Kidney (tissue), 13 donors: ENCODE measurements at regions not wholly inside any gene's neighbourhood (a gene's known extent, or its start where the extent isn't known, plus 50 kb on each side); places are given as distances from the start of the nearest gene placed in this dataset.

ENCODE experiments used
- DNase-seq, 5 donors: peaks; one replicate each; pipeline ENCODE4 v3.0.0-alpha.2; 2013 to 2020
- FAIRE-seq: peaks from 2 replicates; lab custom pipeline; 2012; peaks lifted over from hg19 to GRCh38; lab: Jason Lieb, UNC
- H3K27ac ChIP-seq, 2 donors: one replicate each; pipeline ENCODE4 v1.7.0; 2013; ENCODE audit warnings: low read depth in 2 of 2, low read length in 2 of 2, inconsistent platforms in 1 of 2
- H3K27me3 ChIP-seq: one replicate; pipeline ENCODE4 v1.7.1; 2013; ENCODE audit warnings: low read length, inconsistent platforms; ENCODE audit not compliant: control insufficient read depth, insufficient read depth
- H3K36me3 ChIP-seq, 3 donors: one replicate each; pipeline versions ENCODE4 v1.7.0 to v1.7.1; 2013; ENCODE audit warnings: low read length in 3 of 3, control low read depth in 1 of 3, inconsistent platforms in 1 of 3; ENCODE audit not compliant: insufficient read depth in 3 of 3, control insufficient read depth in 2 of 3
- H3K4me1 ChIP-seq, 3 donors: one replicate each; pipeline versions ENCODE4 v1.7.0 to v1.7.1; 2013; ENCODE audit warnings: low read length in 3 of 3, inconsistent platforms in 1 of 3, low read depth in 1 of 3; ENCODE audit not compliant: control insufficient read depth in 2 of 3, insufficient read depth in 2 of 3
- H3K4me3 ChIP-seq, 3 donors: one replicate each; pipeline versions ENCODE4 v1.7.0 to v1.8.1; 2013; ENCODE audit warnings: low read length in 3 of 3, control low read depth in 1 of 3, inconsistent platforms in 1 of 3
- H3K9ac ChIP-seq, 3 donors: one replicate each; pipeline versions ENCODE4 v1.7.0 to v1.7.1; 2013; ENCODE audit warnings: low read length in 3 of 3, control low read depth in 1 of 3, inconsistent platforms in 1 of 3
- H3K9me3 ChIP-seq, 3 donors: one replicate each; pipeline versions ENCODE4 v1.7.0 to v1.7.1; 2013; ENCODE audit warnings: low read length in 3 of 3, control low read depth in 1 of 3, inconsistent platforms in 1 of 3; ENCODE audit not compliant: control insufficient read depth in 2 of 3, insufficient read depth in 1 of 3
- intact Hi-C: fragments of 100-400 bp; cut with DNase I; formaldehyde crosslinking; loops from one replicate; pipeline ENCODE4 v1.11.1; 2022
- TF ChIP-seq, protein P1 (sequence below): IDR thresholded peaks from 3 replicates; pipeline ENCODE4 v1.5.1; 2012; ENCODE audit warnings: mild to moderate bottlenecking, moderate library complexity, borderline replicate concordance; ENCODE audit not compliant: insufficient read depth; ENCODE audit errors: extremely low read depth
- donor health status: control.
- donor health status: control.
- donor health status: control.
- donor health status: control.
- donor health status: control.
- donor health status: DM: yes; HTN: yes; CAD: no.
- donor health status: Normal renal cell carcinoma (clear cell type).

DNA sequence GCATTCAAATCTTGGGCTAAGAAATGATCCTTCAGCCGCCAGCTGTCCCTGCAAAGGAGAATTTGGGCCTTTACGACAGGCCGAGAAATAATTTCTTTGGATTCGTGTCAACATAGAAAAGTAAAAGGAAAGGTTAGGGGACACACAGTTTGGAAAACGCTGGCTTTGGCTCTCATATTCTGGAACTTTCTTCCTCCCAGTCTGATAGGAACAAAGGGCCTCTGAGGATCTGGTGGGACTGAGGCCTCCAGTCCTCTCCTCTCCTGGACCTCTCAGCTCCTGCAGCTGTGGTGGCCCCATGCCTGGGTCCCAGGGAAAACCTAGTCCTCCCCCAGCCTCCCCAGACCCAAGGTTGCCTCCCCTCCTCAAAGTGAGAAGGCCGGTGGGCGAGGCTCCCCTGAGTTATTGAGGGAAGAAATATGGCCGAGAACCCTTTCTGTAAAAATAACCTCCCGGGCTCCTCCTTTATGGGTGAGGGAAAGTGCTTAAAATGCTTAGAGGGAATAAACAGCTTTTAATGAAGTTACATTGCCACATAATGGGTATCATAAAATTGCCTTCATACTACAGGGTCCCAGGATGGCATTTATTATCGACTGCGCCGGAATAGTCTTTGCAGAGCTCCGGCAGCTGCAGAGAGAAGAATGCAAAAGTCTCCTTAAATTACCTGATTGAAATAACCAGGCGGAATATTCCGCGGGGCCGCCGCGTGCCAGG, 188.3 kb downstream of the PHETA1 start:
- no peak overlapping the region for H3K4me3 ChIP-seq
- no peaks in the 10 kb centered on the region for H3K9me3 ChIP-seq
- no peaks in the 10 kb centered on the region for H3K36me3 ChIP-seq
- H3K27me3 ChIP-seq: no peaks in the 10 kb centered on the region
- intact Hi-C loops: no loop called here
- H3K27ac ChIP-seq: no peak overlapping the region
- no peak overlapping the region for H3K9ac ChIP-seq
- H3K4me1 ChIP-seq: peaks cover 0 to 5% (median 0%) of the 10 kb centered on the region in 3 donors
- FAIRE-seq (no peak), DNase-seq (no peak)
- TF ChIP-seq, protein P1, sequence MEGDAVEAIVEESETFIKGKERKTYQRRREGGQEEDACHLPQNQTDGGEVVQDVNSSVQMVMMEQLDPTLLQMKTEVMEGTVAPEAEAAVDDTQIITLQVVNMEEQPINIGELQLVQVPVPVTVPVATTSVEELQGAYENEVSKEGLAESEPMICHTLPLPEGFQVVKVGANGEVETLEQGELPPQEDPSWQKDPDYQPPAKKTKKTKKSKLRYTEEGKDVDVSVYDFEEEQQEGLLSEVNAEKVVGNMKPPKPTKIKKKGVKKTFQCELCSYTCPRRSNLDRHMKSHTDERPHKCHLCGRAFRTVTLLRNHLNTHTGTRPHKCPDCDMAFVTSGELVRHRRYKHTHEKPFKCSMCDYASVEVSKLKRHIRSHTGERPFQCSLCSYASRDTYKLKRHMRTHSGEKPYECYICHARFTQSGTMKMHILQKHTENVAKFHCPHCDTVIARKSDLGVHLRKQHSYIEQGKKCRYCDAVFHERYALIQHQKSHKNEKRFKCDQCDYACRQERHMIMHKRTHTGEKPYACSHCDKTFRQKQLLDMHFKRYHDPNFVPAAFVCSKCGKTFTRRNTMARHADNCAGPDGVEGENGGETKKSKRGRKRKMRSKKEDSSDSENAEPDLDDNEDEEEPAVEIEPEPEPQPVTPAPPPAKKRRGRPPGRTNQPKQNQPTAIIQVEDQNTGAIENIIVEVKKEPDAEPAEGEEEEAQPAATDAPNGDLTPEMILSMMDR: no peak

DNA sequence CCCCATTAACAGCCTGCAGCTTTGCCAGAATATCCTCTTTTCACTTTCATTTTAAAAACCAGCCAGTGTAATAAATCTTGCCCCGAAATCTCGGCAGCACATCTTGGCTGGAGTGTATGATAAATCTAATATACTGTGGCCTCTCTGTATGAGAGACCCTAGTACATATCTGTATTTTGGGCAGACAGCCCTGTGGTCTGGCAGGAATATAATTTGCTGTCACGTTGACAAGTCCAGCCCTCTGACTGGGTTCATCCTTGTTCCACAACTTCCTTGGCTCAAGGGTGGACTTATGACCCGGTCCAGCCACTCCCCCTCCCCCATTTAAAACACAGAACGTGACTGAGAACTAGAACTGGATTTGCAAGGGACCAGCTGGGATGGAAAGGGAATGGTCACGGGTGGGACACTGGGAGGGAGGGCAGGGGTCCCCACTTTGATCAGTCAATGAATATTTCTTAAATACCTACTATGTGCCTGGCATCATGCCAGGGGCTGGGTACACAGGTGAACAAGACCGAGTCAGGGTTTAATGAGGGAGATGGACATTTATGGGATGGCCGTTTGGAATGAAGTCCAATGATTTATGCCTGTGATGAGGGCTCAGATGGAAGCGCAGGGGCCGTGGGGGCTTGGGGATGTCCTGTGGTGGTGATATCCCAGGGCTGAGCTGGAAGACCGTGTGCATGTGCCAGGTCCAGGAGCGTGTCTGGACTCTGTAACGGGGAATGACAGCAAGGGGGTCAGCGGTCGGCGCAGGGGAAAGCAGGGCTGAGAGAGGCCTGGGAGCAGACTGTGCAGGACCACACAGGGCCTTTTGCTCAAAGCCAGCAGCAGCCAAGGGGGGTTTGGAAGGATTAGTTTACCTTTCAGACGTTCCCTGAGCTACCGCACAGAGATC, 190.5 kb downstream of the PHETA1 start:
- no peaks in the 10 kb centered on the region for H3K36me3 ChIP-seq
- FAIRE-seq (no peak), DNase-seq (peak; percentile 62 to 87 (median 78))
- no peaks in the 10 kb centered on the region for H3K27me3 ChIP-seq
- H3K27ac ChIP-seq: no peak overlapping the region
- intact Hi-C loops: no loop called here
- H3K4me1 ChIP-seq: peaks cover 0 to 5% (median 3%) of the 10 kb centered on the region in 3 donors
- TF ChIP-seq, protein P1: no peak
- H3K9me3 ChIP-seq: no peaks in the 10 kb centered on the region
- no peak overlapping the region for H3K9ac ChIP-seq
- no peak overlapping the region for H3K4me3 ChIP-seq

GRCh38 chr12:111175396-111176094, 193.3 kb downstream of the PHETA1 start:
- H3K36me3 ChIP-seq: no peaks in the 10 kb centered on the region
- FAIRE-seq (no peak), DNase-seq (peak in 1 of 5 donors; percentile 32)
- no peak overlapping the region for H3K4me3 ChIP-seq
- H3K27ac ChIP-seq: no peak overlapping the region
- H3K4me1 ChIP-seq: peaks cover 0 to 5% (median 3%) of the 10 kb centered on the region in 3 donors
- no peak overlapping the region for H3K9ac ChIP-seq
- TF ChIP-seq, protein P1: no peak
- no peaks in the 10 kb centered on the region for H3K9me3 ChIP-seq
- intact Hi-C loops: no loop called here
- H3K27me3 ChIP-seq: no peaks in the 10 kb centered on the region
